ENCODE measurements at regions not wholly inside any gene's neighbourhood (a gene's known extent, or its start where the extent isn't known, plus 50 kb on each side); places are given as distances from the start of the nearest gene placed in this dataset.

DNA sequence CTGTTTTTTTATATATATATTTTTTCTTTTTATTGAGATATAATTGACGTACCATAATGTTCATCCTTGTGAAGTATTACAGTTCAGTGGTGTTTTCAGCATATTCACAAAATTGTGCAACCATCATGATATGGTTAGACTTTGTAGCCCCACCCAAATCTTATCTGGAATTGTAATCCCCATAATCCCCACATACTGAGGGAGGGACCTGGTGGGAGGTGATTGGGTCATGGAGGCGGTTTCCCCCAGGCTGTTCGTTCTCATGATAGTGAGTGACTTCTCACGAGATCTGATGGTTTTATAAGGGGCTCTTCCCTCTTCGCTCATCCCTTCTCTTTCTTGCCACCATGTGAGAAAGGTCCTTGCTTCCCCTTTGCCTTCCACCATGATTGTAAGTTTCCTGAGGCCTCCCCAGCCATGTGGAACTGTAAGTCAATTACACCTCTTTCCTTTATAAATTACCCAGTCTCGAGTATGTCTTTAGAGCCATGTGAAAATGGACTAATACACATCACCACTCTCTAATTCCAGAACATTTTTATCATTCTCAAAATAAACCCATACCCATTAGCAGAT lies 73.9 kb upstream of the SMNDC1 start:
- no peak for TF ChIP-seq EZH2 (IDR thresholded peaks at IDR 0.05; ENCODE audit: borderline replicate concordance, insufficient read depth, low read depth, low read length, poor library complexity, severe bottlenecking)
- TF ChIP-seq, protein P1, sequence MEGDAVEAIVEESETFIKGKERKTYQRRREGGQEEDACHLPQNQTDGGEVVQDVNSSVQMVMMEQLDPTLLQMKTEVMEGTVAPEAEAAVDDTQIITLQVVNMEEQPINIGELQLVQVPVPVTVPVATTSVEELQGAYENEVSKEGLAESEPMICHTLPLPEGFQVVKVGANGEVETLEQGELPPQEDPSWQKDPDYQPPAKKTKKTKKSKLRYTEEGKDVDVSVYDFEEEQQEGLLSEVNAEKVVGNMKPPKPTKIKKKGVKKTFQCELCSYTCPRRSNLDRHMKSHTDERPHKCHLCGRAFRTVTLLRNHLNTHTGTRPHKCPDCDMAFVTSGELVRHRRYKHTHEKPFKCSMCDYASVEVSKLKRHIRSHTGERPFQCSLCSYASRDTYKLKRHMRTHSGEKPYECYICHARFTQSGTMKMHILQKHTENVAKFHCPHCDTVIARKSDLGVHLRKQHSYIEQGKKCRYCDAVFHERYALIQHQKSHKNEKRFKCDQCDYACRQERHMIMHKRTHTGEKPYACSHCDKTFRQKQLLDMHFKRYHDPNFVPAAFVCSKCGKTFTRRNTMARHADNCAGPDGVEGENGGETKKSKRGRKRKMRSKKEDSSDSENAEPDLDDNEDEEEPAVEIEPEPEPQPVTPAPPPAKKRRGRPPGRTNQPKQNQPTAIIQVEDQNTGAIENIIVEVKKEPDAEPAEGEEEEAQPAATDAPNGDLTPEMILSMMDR (IDR thresholded peaks at IDR 0.05), result no peak

Data from B cell (primary cell).